Hematopoietic multipotent progenitor cell (in vitro differentiated cells): ENCODE measurements at regions not wholly inside any gene's neighbourhood (a gene's known extent, or its start where the extent isn't known, plus 50 kb on each side); places are given as distances from the start of the nearest gene placed in this dataset.
A peak's percentile ranks its signal among the peaks of the same experiment; 100 is the strongest.

Experiments
- DNase-seq, 3 donors: peaks; one replicate each; pipeline ENCODE4 v3.0.0-alpha.2; 2011 to 2015; ENCODE audit warnings: low read depth in 2 of 3, low spot score in 2 of 3

GRCh38 chr12:66066137-66066928, 64.2 kb downstream of the LLPH start:
- DNase-seq = peak in 2 of 3 donors; percentile 76 to 88

- no peak for DNase-seq
Observed at GRCh38 chr12:66065641-66066136, 64.9 kb downstream of the LLPH start.

GRCh38 chr12:66065150-66065549, 65.4 kb downstream of the LLPH start:
- no peak for DNase-seq

GRCh38 chr12:66063916-66064315, 66.6 kb downstream of the LLPH start:
- DNase-seq = no peak

GRCh38 chr12:66062290-66062625, 68.3 kb downstream of the LLPH start:
- DNase-seq = no peak

- no peak for DNase-seq
Observed at GRCh38 chr12:66061557-66062289, 68.8 kb downstream of the LLPH start.

GRCh38 chr12:66061076-66061475, 69.5 kb downstream of the LLPH start:
- DNase-seq = no peak

GRCh38 chr12:66060163-66060907, 70.2 kb downstream of the LLPH start:
- no peak for DNase-seq

- no peak for DNase-seq
Observed at GRCh38 chr12:66059666-66060065, 70.9 kb downstream of the LLPH start.

- DNase-seq = no peak
Observed at GRCh38 chr12:66058554-66058953, 72.0 kb downstream of the LLPH start.

- DNase-seq = no peak
Observed at GRCh38 chr12:66055837-66056319, 74.7 kb downstream of the LLPH start.

- DNase-seq = no peak
Observed at GRCh38 chr12:66052988-66053615, 77.4 kb downstream of the LLPH start.

GRCh38 chr12:66051361-66051760, 79.2 kb downstream of the LLPH start:
- no peak for DNase-seq

- no peak for DNase-seq
Observed at GRCh38 chr12:66050610-66051009, 79.9 kb downstream of the LLPH start.

GRCh38 chr12:66050283-66050576, 80.3 kb downstream of the LLPH start:
- DNase-seq = no peak

- no peak for DNase-seq
Observed at GRCh38 chr12:66049538-66050282, 80.8 kb downstream of the LLPH start.

GRCh38 chr12:66048835-66049537, 81.6 kb downstream of the LLPH start:
- no peak for DNase-seq

GRCh38 chr12:66048218-66048834, 82.2 kb downstream of the LLPH start:
- no peak for DNase-seq

- DNase-seq = no peak
Observed at GRCh38 chr12:66047411-66048021, 83.0 kb downstream of the LLPH start.
